H4 (cell line): ENCODE measurements at regions not wholly inside any gene's neighbourhood (a gene's known extent, or its start where the extent isn't known, plus 50 kb on each side); places are given as distances from the start of the nearest gene placed in this dataset.

Experiments
- DNase-seq: peaks from one replicate; pipeline ENCODE4 v3.0.0-alpha.2; 2015; ENCODE audit warnings: low spot score

DNA sequence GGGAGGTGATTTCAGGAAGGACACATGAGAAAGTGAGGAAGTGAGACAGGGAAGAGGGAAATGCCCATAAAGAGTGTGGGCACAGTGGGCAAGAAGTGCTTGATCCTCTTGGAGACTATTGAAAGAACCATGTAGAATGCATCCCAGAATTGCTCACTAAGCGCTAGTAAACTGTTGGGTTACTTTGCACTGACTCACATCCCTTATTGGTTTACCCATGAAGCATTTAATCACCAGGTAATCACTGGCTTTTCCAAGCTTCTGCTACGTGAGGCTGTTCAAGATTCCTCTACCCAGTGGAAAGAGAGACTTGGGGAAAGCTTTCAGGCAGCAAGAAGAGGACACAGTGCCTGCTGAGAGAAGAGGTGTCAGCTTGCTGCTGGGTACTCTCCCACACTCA is 410.0 kb upstream of the JAG1 start:
- no peak for DNase-seq

- no peak for DNase-seq
Measured at GRCh38 chr20:11084508-11084907, 410.7 kb upstream of the JAG1 start.

GRCh38 chr20:11086970-11087369 is 413.2 kb upstream of the JAG1 start:
- DNase-seq: no peak

DNA sequence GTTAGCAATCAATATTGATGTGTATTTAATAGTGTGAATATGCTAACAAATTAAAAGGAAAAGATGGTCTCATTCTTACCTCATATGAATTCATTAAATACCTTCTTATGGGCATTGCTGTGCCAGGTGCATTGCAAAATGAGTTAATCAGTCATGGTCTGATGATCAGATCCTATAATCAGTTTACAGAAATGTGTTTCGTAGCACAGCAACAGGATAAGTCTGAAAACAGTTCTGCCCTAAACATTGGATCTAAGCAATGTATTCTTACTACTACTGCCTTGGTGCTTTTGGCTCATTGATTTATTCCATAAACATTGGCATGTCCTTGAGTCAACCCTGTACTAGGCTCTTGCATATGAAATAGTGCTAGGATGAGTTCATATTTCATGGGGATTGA is 417.0 kb upstream of the JAG1 start:
- no peak for DNase-seq

GRCh38 chr20:11091511-11091910 is 417.7 kb upstream of the JAG1 start:
- DNase-seq: no peak

DNA sequence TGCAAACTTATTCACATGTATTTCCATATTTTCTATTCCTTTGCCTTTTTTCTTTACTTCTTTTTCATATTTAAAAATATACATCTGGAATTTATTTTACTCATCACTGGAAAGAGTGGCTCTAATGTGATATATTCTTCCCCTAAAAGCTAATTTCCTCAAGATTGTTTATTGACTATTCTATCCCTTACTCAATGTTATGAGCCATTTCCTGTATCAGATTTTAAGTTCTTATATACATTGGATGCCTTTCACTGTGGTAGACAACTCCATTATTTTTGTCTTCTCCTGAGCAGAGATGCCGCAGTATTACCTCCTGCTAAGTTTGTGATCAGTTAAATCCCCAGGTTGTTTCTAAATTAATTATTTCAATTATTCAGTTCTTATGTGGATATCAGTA is 418.4 kb upstream of the JAG1 start:
- no peak for DNase-seq

GRCh38 chr20:11094196-11094595 is 420.4 kb upstream of the JAG1 start:
- DNase-seq: no peak

- DNase-seq: no peak
Measured at GRCh38 chr20:11094711-11095110, 420.9 kb upstream of the JAG1 start.

- no peak for DNase-seq
Measured at GRCh38 chr20:11098888-11099287, 425.1 kb upstream of the JAG1 start.

GRCh38 chr20:11101243-11101642 is 427.4 kb upstream of the JAG1 start:
- DNase-seq: no peak

- DNase-seq: no peak
Measured at GRCh38 chr20:11101696-11102095, 427.9 kb upstream of the JAG1 start.

DNA sequence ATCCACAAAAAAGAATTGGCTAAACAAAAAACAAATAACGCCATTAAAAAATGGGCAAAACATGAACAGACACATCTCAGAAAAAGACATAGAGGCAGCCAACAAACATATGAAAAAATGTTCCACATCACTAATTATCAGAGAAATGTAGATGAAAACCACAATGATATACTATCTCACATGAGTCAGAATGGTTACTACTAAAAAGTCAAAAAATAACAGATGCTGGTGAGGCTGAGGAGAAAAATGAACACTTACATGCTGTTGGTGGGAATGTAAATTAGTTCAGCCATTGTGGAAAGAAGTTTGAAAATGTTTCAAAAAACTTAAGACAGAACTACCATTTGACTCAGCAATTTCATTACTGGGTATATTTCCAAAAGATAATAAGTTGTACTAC is 430.1 kb upstream of the JAG1 start:
- DNase-seq: no peak

DNA sequence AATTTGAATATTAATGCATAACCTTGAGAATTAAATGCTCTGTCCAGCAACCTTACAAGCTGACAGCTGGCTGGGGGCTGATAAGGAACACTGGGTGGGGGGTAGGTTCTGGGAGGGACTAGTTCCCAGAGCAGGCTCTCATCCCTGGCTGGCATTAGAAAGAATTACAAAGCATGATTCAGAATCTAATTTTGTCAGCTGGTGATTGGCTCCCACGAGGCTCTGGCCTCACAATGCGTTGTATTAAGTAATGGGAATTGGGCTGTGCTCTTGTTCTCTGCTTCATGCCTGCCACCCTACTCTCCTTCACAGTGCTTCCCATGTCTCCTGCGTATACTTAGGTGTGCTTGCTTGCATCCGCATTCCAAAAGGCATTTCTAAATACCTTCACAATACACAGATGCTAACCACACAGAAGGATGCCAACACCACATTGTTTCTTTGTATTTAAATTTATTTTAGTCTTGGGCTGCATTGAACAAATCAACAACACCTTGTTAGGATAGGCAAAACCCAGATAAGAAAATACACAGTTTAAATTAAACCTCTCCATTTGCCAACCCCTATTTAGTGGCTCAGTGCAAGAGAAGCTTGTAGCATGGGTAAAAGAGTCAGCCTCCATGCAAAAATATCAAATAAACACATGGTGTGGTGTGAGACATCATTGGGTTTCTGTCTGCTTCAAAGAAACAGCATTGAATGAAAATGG is 434.5 kb upstream of the JAG1 start:
- no peak for DNase-seq

- DNase-seq: no peak
Measured at GRCh38 chr20:11110535-11110934, 436.7 kb upstream of the JAG1 start.

- no peak for DNase-seq
Measured at GRCh38 chr20:11111191-11111590, 437.4 kb upstream of the JAG1 start.

DNA sequence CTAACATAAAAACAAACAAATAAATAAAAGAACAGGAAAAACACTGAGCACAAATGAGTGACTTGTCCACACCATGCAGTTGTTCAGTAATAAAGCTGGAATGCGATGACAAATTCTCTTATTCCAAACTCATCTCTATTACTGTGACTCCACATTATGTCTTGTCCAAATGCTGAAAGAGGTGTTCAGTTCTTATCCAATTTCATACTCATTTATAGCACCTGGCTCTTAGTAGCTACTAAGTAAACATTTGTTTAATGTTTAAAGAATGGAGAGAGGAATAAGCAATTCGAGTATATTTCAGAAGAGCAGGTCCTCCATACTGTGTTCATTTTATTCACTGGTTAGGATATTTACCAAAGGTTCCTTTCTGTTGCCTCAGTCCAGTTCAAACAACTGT is 439.0 kb upstream of the JAG1 start:
- no peak for DNase-seq

- DNase-seq: no peak
Measured at GRCh38 chr20:11114382-11114781, 440.6 kb upstream of the JAG1 start.

GRCh38 chr20:11117808-11118528 is 444.2 kb upstream of the JAG1 start:
- peak; percentile 8 for DNase-seq

- DNase-seq: no peak
Measured at GRCh38 chr20:11118802-11119380, 445.1 kb upstream of the JAG1 start.

DNA sequence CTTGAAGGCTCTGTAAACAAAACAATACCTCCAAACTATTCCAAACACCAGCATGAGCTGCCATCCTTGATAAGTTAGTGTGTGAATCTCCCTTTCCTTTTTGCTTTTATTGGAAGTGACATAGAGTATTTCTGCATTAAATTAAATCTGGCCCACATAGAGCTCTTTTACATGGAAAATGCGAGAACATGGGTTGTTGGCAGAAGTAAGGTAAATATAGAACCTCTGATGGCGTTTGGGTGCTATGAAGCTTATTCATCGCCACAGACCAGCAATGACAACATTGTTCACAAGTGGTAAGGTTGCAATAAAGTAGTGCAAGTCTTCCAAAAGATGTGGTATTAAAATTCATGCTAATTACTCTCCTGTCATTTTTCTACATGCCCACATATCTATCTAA is 445.8 kb upstream of the JAG1 start:
- no peak for DNase-seq

DNA sequence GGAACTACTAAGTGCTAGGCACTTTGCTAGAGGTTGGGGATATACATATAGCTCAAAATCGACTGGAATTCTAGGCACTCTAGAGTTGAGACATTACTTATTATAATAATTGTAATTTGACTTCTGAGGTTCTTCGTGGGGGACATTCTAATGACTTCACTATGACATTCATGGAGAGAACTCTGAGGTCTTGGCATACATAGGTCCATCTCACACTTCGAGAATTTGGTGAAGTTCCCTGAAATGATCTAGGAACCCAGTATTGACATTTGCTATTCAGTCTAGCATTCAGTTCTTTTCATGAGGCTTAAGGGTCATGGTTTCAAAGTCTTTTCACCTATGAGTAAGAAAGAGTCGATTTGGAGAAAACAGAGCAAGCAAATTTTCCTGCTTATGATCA is 446.6 kb upstream of the JAG1 start:
- no peak for DNase-seq

- no peak for DNase-seq
Measured at GRCh38 chr20:11124849-11125505, 451.2 kb upstream of the JAG1 start.

DNA sequence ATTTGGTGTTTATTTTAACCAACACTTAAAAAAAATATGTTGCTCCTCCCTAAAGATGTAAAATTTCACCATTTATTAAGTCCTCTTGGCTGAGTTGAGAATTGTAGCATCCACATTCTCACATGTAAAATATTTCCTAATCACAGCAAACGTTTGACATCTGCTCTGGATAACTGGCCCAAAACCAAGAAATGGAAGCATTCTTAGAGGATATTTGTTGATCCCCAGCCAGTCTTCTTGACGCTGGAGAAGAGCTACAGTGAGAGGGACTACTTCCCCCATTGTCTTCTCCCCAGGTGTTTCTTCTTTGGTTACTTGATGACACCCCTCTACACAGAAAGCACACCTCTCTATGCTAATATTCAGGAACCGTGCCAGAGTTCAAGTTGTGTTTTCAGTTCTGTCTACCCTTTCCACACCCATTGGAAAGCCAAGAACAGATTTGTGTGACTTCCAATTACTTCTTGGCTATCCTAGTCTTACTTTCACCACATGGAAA is 454.5 kb upstream of the JAG1 start:
- no peak for DNase-seq
